DMS53 treated with DMSO at 0.1 percent for 48 hours (cell line): ENCODE measurements at regions not wholly inside any gene's neighbourhood (a gene's known extent, or its start where the extent isn't known, plus 50 kb on each side); places are given as distances from the start of the nearest gene placed in this dataset.

Experiments used
- DNase-seq: peaks from one replicate; lab custom pipeline; 2025; ENCODE audit not compliant: unreplicated experiment; lab: John Stamatoyannopoulos, UW

DNA sequence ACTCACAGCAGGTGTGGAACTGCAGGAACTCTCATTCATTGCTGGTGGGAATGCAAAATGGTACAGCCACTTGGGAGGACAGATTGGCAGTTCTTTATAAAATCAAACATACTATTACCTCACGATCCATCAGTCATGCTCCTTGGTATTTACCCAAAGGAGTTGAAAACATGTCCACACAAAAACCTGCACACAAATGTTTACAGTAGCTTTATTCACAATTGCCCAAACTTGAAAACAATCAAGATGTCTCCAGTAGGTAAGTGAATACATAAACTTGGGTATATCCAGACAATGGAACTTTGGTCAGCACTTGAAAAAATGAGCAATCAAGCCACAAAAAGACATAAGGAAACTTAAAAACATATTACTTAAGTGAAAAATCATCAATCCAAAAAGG, 215.5 kb downstream of the IRX1 start:
- DNase-seq, result no peak

DNA sequence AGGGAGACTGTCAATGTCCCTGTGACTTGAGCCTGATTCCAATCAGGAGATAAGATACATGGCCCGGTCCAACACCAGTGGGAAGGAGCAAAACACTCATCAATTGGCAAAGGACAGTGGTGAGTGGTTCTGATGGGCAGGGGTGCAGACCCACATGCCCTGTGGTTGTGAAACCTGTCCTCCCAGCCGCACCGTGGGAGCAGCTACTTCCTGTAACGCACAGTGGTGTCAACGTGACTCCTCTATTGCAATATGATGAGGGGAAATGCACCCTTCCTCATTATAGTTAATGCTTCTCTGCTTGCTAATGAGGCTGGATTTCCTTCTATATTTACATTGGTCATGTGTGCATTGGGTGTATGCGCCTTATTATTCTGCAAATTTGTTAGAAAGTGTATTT, 223.0 kb downstream of the IRX1 start:
- no peak for DNase-seq

DNA sequence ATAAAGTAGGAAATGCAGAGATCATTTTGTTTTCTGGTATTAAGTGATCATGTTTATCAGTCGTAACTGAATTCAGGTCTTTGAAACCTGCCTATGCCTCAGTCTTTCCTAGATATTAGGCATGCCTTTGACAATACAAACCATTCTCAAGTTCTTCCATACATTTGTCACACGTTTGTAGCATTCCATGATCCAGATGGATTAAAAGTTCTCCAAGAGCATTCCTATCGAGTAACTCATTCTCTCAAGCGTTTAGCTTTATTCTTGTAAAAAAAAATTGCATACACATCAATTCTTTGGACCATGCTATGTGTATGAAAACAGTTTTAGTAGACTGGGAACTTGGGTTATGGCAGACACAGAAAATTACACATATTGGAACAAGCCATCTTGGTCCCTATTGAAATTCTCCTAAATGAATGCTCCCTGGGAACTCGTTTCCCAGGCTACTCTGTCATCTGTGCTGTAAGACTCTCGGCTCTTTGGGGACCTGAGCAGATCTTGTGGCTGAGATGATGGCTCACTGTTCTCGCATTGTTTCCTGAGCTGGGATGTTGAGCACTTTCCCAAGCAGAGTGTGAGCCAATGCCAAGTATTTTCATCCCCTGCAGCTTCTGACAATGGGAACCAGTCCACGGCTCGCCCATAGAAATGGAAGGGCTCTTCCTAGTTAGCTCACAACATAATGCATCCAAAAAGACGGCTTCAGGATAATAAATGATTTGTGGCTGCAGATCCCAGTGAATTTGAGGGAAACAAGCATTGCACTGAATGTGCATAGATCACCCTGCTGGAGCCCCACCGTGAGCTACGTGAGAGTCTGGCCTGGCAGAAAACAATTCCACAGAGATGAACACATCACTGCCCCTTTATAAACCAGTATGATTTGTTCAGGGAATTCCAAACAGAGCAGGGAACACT, 230.2 kb downstream of the IRX1 start:
- DNase-seq, result no peak

DNA sequence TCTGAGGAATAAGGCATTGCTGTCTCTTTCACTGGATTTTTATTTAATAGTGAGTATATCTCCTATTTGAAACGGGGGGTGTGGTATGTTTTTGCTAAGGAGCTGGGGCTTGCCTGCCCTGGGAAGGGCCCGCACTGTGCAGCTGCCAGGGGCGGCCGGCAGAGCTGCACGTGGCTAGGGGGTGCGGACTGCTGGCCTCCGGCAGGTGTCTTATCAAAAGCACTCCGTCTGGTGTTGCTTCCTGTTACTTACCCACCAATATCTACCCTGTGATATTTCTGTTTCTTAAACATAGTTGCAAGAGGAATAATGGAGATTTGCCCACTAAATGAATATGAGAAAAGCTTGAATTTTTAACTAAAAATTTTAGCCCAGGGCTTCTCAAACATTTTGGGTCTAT, 232.0 kb downstream of the IRX1 start:
- DNase-seq, result no peak

DNA sequence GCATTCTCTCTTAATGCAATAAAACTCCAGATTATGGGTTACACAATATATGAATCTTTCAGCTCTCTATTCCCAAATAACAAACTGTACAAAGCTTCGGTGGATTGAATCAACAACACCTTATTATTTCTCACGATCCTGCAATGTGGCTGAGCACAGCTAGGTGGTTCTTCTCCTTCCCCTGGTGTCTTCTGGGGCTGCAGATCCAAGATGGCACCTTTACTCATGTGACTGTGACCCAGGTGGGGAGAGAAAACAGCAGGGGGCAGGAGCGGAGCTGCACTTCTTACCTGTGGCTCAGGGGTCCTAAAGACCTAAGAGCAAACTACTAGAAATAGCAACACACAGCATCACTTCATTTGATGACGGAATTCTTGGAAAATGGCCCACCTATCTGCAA, 233.1 kb downstream of the IRX1 start:
- no peak for DNase-seq

DNA sequence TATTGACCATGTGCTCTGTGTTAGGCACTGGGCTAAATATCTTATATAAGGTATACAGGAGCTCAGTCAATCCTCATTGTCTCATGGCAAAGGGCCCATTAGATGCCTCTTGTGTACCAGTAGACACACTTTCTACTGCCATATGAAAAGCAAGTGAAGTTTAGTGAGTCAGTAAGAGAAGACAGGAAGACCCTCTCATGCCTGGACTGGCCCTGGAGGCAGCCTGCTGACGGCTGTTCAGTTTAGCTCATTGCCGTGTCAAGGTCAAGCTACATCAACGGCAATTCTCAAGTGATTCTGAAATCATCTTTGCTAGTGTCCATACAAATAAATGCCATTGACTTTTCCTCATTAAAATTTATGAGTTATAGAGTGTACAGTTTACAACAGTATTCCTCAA, 237.9 kb downstream of the IRX1 start:
- no peak for DNase-seq

DNA sequence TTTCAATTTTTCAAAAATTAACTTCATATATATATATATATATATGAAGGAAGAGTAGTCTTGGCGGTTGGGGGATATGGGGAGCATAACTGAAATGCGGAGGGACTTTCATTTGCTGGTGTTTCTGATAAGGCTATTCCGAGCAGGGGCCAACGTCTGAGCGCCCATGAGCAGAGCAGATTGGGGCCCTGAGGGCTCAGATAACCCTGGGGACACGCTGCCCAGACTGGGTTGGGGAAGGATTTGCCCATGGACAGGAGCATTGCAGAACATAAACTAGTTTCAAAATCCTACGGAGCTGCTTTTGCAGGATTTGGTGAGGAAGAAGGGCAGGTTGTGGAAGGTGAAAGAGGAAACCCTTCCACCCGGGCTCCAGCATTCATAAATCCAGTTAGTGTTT, 240.2 kb downstream of the IRX1 start:
- no peak for DNase-seq

DNA sequence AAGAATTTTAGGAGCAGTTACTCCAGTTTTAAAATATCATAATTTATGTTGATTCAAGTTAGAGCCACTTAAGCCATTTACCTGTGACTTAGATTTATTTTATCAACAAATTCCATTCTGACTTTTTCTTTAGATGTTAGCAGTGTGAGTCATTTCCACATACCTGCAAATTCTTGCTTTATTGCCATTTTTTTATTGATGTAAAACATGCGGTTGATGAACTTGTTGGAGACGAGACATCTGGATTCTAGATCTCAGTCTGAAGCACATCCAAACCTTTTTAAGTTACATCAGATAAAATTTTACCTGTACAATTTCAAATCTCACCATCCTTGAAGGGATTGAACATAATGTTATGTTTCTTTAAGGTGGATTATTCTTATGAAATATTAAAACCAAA, 240.9 kb downstream of the IRX1 start:
- DNase-seq, result no peak

DNA sequence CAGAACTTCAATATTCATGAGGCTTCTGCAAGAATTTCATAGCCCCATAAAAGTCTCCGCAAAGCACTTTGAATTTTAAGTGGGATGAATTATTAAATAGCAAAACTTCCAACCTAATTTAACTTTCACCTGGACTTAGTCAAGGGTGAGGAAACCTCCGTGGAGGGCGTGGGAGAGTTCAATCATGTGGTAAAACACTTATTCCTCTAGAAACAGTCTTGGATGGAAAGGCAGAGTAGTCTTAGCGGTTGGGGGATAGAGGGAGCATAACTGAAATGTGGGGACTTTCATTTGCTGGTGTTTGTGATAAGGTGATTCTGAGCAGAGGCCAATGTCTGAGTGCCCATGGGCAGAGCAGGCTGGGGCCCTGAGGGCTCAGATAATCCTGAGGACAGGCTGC, 241.9 kb downstream of the IRX1 start:
- no peak for DNase-seq

DNA sequence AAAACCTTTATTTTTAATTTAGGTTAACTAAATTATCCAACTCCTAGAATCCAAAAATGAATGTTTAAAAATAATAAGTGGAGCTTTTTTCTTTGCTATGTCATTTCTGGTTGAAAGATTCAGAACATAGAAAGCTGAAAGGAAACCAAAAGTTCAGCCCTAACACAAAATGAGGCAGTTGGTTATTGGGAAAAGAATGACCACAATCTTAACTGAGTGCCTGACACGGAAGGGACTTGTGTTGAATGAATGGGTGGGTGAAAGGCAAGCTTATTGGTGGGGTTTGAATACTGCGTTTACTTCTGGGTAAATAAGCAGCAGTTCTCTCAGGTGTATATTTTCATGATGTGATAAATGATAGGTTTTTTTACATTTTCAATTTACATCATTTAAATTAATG, 243.5 kb downstream of the IRX1 start:
- no peak for DNase-seq

DNA sequence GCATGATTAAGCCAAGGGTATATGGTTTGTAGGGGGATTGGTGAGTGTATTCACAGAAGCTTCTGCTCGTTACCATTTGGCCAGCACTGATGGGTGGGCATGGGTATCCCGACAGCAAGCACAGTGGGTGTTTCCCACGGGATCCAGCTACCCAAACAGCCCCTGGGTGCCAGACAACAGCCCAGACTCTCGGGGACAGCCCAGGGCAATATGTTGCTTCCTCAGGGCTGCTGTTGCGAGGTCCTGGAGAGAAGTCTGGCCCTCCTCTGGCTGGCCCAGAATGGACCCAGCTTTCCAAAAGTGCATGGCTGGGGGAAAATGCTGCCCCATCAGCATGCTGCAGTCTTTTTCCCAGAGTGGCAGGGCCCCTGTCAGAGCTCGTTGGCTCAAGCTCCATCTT, 247.0 kb downstream of the IRX1 start:
- no peak for DNase-seq

DNA sequence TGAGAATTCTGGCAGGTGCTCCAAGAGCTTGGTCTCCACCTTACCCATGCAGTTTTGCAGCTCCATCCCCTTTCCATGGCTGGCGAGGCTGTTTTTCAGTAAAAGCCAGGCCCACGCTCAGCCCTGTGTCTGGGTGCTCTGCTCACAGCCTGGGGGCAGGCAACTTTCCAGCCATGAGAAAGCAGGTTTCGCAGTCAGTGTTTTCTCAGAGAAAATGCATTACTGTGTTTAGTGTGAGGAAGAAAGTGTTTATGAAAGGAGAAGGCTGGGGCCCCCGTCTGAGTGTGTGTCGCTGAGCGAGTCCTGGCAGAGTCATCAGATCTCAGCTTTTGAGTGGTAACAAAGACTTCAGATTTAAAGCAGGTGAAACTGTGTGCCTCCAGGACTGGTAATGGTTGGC, 248.1 kb downstream of the IRX1 start:
- no peak for DNase-seq

DNA sequence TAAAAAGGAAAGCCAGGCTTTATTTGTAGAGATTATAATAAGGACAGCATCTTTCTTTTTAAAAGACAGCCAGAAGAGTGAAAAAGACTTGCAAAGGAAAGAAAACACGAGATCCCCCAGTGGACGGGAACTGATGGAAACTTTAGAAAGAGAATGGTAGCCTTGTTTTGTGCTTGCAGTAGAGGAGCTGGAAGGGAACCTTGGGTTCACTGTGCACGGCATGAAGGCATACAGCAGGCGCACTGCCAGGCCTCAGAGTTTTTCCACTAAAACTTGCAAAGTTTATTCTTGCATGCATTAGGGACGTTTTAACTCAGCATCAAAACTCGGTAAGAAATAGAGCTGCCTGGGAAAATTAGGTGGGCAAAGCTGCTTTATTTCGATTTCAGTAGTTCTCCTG, 248.6 kb downstream of the IRX1 start:
- no peak for DNase-seq

DNA sequence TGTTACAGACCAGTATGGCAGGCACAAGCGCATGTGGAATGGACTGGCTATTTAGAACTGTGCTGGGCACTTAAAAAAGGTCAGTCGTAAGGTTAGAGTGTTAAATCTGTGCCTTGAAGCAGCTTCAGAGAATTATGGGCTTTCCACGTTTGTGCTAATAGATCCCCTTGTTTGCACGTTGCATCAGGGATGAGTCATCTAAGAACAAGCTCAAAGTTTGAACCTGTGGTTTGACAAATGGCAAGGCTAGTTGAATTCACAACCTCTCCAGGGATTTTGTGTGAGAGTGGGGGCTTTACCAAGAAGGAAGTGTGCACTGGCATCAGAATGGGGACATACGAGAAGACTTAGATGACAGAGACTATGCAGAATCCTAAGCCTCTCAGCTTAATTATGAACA, 249.6 kb downstream of the IRX1 start:
- DNase-seq, result no peak

DNA sequence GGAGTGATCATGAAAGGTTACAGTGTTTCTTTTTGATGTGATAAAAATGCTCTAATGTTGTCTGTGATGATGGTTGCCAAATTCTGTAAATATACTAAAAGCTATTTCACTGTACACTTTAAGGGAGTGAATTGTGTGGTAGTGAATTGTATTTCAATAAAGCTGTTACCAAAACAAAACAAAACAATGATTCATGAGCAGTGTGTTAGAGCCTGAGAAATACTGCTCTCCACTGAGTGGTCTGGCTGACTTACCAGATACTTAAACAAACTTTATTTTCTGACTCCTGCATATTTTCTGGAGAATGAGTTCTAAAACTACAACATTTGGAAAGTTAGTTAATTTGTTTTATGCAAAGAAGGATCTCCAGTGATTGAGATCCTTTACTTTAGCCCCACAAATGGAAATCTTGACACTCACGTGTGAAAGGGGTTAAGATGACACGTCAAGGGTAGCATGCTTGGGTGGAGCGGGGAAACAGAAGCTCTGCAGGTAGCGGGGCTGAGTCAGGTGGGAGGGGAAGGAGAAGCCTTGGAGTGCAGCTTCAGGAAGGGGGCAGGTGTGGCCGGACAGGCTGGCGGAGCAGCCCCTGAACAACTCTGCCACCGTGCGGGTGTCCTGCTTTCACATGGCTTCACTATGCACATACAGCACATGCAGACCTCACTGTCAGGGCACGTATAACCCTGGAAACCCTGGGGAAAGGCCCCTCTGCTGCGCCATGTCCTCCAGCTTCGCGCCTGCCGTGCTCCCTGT, 256.7 kb downstream of the IRX1 start:
- DNase-seq, result no peak

DNA sequence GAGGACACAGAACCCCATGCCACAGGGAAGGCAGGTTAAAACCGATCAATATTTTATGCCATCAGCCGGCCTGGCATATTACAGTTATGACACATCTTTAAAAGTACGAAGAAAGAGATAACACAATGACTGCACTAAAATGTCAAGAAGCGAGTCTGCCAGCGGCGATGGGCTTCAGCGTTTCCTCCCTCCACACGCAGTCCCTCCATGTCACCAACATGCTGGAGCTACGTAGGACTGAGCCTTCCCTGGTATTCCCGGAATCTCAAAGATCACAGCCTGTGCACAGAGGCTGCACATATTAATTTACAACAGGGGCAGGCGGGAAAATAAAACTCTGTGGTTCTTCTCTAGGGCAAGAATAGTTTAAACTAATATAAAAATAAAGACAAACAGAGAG, 257.7 kb downstream of the IRX1 start:
- no peak for DNase-seq

DNA sequence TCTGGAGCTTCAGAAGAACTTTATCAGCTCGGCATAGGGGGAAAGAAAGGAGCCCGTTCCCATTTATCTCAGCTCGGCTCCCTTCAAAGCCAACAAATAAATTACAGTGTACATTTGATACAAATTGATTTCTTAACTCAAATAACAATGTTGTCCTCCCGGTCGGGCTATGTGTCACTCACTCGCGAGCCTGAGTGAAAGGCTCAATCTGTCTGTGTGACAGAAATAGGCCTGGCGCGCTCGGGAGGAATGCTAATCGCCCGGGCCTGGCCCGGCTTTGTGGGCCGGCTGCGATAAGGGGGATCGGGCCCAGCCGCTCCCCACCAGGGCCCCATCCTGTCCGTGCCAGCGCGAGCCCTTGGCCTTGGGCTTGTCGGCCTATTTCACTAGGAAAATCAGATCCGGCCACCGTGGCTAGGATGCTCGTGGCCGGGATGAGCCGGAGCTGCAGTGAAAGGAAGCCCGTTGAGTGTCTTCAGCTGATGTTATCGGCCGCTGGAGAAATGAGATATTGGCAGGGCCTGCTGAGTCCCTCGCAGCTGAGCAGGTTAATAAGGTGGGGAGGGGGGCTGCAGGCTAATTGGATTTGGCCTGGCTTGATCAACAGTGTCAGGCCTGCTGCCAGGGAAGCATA, 258.7 kb downstream of the IRX1 start:
- DNase-seq, result no peak

DNA sequence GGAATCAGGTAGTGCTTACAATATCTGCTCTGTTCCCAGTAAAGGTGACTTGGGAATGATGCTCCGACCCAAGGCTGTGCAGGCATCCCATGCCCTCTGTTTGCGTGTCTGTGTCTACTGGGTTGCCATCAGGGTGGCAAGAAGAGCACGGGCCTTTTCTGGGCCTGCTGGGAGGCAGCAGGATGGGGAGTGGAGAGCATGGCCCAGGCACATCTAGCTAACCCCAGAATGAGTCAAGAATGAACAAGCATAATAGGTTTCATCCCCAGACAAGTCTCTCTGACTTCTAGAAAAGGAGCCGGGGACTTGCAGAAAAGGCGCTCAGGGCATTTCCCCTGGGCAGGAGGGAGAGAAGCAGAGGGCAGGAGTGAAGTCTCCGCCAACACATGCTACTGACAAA, 260.4 kb downstream of the IRX1 start:
- DNase-seq, result no peak

DNA sequence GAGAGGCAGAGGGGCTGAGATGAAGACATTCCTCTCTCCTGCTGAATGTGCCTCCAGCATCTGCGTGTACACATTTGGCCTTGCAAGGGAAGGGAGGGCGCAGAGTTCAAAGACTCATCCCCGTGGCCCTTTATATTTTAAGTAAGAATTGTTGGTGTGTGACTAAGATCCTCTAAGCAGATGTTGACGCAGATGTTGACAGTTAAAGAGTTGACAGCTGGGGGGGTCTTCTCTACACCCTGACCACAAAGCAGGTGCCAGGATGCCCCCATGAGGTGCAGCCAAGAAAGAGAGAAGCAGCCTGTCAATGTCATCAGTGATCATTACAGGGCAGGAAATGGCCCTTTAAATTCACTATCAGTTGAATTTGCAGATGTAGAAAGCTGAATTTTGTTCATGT, 262.9 kb downstream of the IRX1 start:
- no peak for DNase-seq

DNA sequence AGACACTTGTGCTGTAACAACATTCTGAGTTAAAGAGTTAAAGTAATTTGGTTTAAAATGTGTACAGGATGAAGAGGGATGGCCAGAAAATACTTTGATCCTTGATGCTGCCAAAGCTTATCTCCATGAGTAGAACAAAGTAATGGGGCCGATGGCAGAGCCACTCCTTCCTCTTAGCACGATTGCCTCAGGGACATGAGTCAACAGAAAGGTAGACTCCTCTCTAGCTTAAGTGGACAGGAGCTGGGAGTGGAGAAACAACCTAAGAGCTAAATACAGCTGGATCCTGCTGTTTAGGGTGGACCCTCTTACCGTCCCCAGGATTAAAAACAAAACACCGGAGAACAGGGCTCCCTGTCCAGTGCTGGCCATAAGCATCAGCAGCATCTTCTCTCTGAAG, 267.3 kb downstream of the IRX1 start:
- no peak for DNase-seq

DNA sequence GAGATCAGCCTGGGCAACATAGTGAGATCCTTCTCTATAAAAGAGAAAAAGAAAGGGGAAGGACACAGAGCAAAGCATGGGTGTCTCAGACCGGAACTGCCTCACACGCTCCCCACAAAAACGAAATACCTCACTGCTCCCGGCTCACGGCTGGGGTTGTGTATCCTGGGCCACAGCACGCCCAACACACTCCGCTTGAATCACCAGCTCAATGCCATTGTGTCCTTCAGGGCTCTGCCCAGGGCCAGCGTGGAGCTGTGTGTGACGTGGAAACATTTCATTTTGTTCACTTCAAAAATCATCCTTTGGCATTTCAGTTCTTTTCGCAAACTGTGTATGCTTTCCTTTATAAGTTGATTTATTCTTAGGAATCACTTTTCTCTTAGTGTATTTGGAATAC, 279.5 kb downstream of the IRX1 start:
- no peak for DNase-seq

DNA sequence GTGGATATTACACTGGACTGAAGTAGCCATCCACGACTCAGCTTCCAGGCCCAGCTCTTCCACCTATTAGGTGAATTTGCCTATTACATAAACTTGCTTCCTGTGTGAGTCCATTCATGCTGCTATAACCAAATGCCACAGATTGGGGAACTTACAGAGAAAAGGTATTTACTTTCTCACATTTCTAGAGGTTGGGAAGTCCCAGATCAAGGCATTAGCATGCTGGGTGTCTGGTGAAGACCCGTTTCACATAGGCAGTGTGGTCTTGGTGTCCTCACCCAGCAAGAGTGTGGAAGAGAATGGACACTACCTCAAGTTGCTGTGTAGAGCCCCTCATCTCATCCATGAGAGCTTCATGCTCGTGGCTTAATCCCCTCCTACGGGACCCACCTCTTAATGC, 282.6 kb downstream of the IRX1 start:
- DNase-seq, result no peak
